ENCODE measurements at regions not wholly inside any gene's neighbourhood (a gene's known extent, or its start where the extent isn't known, plus 50 kb on each side); places are given as distances from the start of the nearest gene placed in this dataset.

GRCh38 chr18:52200921-52201663, 138.9 kb upstream of the DCC start:
- no peak for ATAC-seq
- TF ChIP-seq TCF4 (CRISPR knock-in tag; IDR thresholded peaks at IDR 0.05; ENCODE audit: borderline replicate concordance) (no peak), TOX (CRISPR knock-in tag; IDR thresholded peaks at IDR 0.05; ENCODE audit: borderline replicate concordance) (no peak), RARB (CRISPR knock-in tag; IDR thresholded peaks at IDR 0.05) (no peak)

- no peak for TF ChIP-seq BACH2 (CRISPR knock-in tag; IDR thresholded peaks at IDR 0.05; ENCODE audit: borderline replicate concordance)
- no peak for TF ChIP-seq RARB (CRISPR knock-in tag; IDR thresholded peaks at IDR 0.05)
- TF ChIP-seq TCF4 (CRISPR knock-in tag; IDR thresholded peaks at IDR 0.05; ENCODE audit: borderline replicate concordance), result no peak
- TF ChIP-seq TSHZ2 (CRISPR knock-in tag; IDR thresholded peaks at IDR 0.05), result no peak
- TF ChIP-seq PATZ1 (CRISPR knock-in tag; IDR thresholded peaks at IDR 0.05; ENCODE audit: borderline replicate concordance), result no peak
- TF ChIP-seq ZC3H10 (CRISPR knock-in tag; IDR thresholded peaks at IDR 0.05), result no peak
- TF ChIP-seq CSRNP3 (CRISPR knock-in tag; IDR thresholded peaks at IDR 0.05), result no peak
- TF ChIP-seq OSR1 (CRISPR knock-in tag; IDR thresholded peaks at IDR 0.05), result no peak
- TF ChIP-seq CSDC2 (CRISPR knock-in tag; IDR thresholded peaks at IDR 0.05), result no peak
- no peak for TF ChIP-seq ARNTL (CRISPR knock-in tag; IDR thresholded peaks at IDR 0.05; ENCODE audit: borderline replicate concordance, low read depth)
- no peak for TF ChIP-seq ESRRG (CRISPR knock-in tag; IDR thresholded peaks at IDR 0.05)
- no peak for TF ChIP-seq ZFP3 (CRISPR knock-in tag; IDR thresholded peaks at IDR 0.05)
- TF ChIP-seq SNAI2 (CRISPR knock-in tag; IDR thresholded peaks at IDR 0.05), result no peak
- TF ChIP-seq ISL1 (CRISPR knock-in tag; IDR thresholded peaks at IDR 0.05), result no peak
- no peak for TF ChIP-seq ZNF565 (CRISPR knock-in tag; conservative IDR thresholded peaks at IDR 0.05; ENCODE audit: low read depth)
- no peak for TF ChIP-seq CREB5 (CRISPR knock-in tag; IDR thresholded peaks at IDR 0.05; ENCODE audit: low read depth)
- TF ChIP-seq PPARA (CRISPR knock-in tag; IDR thresholded peaks at IDR 0.05; ENCODE audit: borderline replicate concordance), result no peak
- no peak for TF ChIP-seq POU6F1 (CRISPR knock-in tag; IDR thresholded peaks at IDR 0.05; ENCODE audit: borderline replicate concordance, low read depth)
- ATAC-seq, result no peak
Observed at GRCh38 chr18:52208646-52209045, 131.4 kb upstream of the DCC start.

- ATAC-seq, result no peak
- TF ChIP-seq ZNF8 (CRISPR knock-in tag; IDR thresholded peaks at IDR 0.05), result no peak
- TF ChIP-seq ISL1 (CRISPR knock-in tag; IDR thresholded peaks at IDR 0.05), result no peak
- no peak for TF ChIP-seq GLIS3 (CRISPR knock-in tag; IDR thresholded peaks at IDR 0.05)
- no peak for TF ChIP-seq TCF4 (CRISPR knock-in tag; IDR thresholded peaks at IDR 0.05; ENCODE audit: borderline replicate concordance)
- no peak for TF ChIP-seq ZC3H10 (CRISPR knock-in tag; IDR thresholded peaks at IDR 0.05)
- no peak for TF ChIP-seq CSRNP3 (CRISPR knock-in tag; IDR thresholded peaks at IDR 0.05)
- no peak for TF ChIP-seq POU6F1 (CRISPR knock-in tag; IDR thresholded peaks at IDR 0.05; ENCODE audit: borderline replicate concordance, low read depth)
- TF ChIP-seq PATZ1 (CRISPR knock-in tag; IDR thresholded peaks at IDR 0.05; ENCODE audit: borderline replicate concordance), result no peak
- TF ChIP-seq CSDC2 (CRISPR knock-in tag; IDR thresholded peaks at IDR 0.05), result no peak
- no peak for TF ChIP-seq OSR1 (CRISPR knock-in tag; IDR thresholded peaks at IDR 0.05)
- no peak for TF ChIP-seq RARB (CRISPR knock-in tag; IDR thresholded peaks at IDR 0.05)
- TF ChIP-seq ZFP30 (CRISPR knock-in tag; IDR thresholded peaks at IDR 0.05), result no peak
Observed at GRCh38 chr18:52216109-52216508, 123.9 kb upstream of the DCC start.

All from SK-N-SH treated with all-trans-retinoic acid at 6 μM for 48 hours (cell line).